HepG2 (cell line): ENCODE measurements at regions not wholly inside any gene's neighbourhood (a gene's known extent, or its start where the extent isn't known, plus 50 kb on each side); places are given as distances from the start of the nearest gene placed in this dataset.

Source experiments
- BRD4 ChIP-seq: sonication (generic); formaldehyde crosslinking; IDR thresholded peaks from 2 replicates; pipeline ENCODE4 v1.4.0; 2020; ENCODE audit warnings: missing genetic modification reagents
- CHD2 ChIP-seq: IDR thresholded peaks from 2 replicates; pipeline ENCODE4 v1.6.1; 2011; ENCODE audit warnings: low read depth, low read length, improper control_type of control experiment
- E2F1 ChIP-seq: sonication (generic); formaldehyde crosslinking; IDR thresholded peaks from 2 replicates; pipeline ENCODE4 v1.5.0; 2020; ENCODE audit warnings: missing genetic modification reagents
- FOXA3 ChIP-seq: IDR thresholded peaks from 2 replicates; pipeline ENCODE4 v1.6.1; 2016; ENCODE audit warnings: missing genetic modification reagents, missing compliant biosample characterization
- LRRFIP1 ChIP-seq: sonication (generic); formaldehyde crosslinking; conservative IDR thresholded peaks from 2 replicates; pipeline ENCODE4 v1.4.0; 2020; ENCODE audit warnings: missing genetic modification reagents
- NCOA5 ChIP-seq: sonication (generic); formaldehyde crosslinking; IDR thresholded peaks from 2 replicates; pipeline ENCODE4 v1.4.0; 2020; ENCODE audit warnings: missing genetic modification reagents
- PRDM10 ChIP-seq: sonication (generic); formaldehyde crosslinking; IDR thresholded peaks from 2 replicates; pipeline ENCODE4 v1.4.0; 2020; ENCODE audit warnings: low read depth, missing genetic modification reagents
- TARDBP ChIP-seq: sonication (generic); formaldehyde crosslinking; IDR thresholded peaks from 2 replicates; pipeline ENCODE4 v1.8.0; 2022; ENCODE audit warnings: mild to moderate bottlenecking, missing genetic modification reagents
- THRA ChIP-seq: sonication (generic); formaldehyde crosslinking; IDR thresholded peaks from 2 replicates; pipeline ENCODE4 v1.4.0; 2020; ENCODE audit warnings: missing genetic modification reagents, borderline replicate concordance
- ZBTB4 ChIP-seq: sonication (generic); formaldehyde crosslinking; IDR thresholded peaks from 2 replicates; pipeline ENCODE4 v1.4.0; 2020; ENCODE audit warnings: missing genetic modification reagents, mild to moderate bottlenecking, borderline replicate concordance
- ZFP62 ChIP-seq: sonication (generic); formaldehyde crosslinking; IDR thresholded peaks from 2 replicates; pipeline ENCODE4 v1.4.0; 2020; ENCODE audit warnings: missing genetic modification reagents
- ZNF383 ChIP-seq: sonication (generic); formaldehyde crosslinking; IDR thresholded peaks from 2 replicates; pipeline ENCODE4 v1.4.0; 2020; ENCODE audit warnings: missing genetic modification reagents, mild to moderate bottlenecking, borderline replicate concordance
- ZNF468 ChIP-seq: sonication (generic); formaldehyde crosslinking; IDR thresholded peaks from 2 replicates; pipeline ENCODE4 v1.8.0; 2022; ENCODE audit warnings: mild to moderate bottlenecking, moderate library complexity, missing genetic modification reagents
- ZNF678 ChIP-seq: sonication (generic); formaldehyde crosslinking; IDR thresholded peaks from 2 replicates; pipeline ENCODE4 v1.4.0; 2020; ENCODE audit warnings: mild to moderate bottlenecking, missing genetic modification reagents

- TF ChIP-seq LRRFIP1 (CRISPR knock-in tag) (no peak), ZNF383 (CRISPR knock-in tag) (no peak), THRA (CRISPR knock-in tag) (peak; percentile 97), ZFP62 (CRISPR knock-in tag) (no peak), FOXA3 (peak; percentile 84), TARDBP (no peak), ZNF468 (CRISPR knock-in tag) (no peak), E2F1 (CRISPR knock-in tag) (no peak), BRD4 (no peak), ZNF678 (no peak), ZBTB4 (CRISPR knock-in tag) (no peak; the same call in 1 of the 2 replicates), NCOA5 (CRISPR knock-in tag) (no peak), PRDM10 (CRISPR knock-in tag) (0 out of 2 replicates have a peak, but pooled peaks have one; percentile 50), CHD2 (no peak)
These were observed 151.3 kb upstream of the LPP start (continued) for GRCh38 chr3:188002626-188003138.
